B cell (primary cell): ENCODE measurements at regions not wholly inside any gene's neighbourhood (a gene's known extent, or its start where the extent isn't known, plus 50 kb on each side); places are given as distances from the start of the nearest gene placed in this dataset.

ENCODE experiments used
- CTCF ChIP-seq: fragments of 200-600 bp; IDR thresholded peaks from one replicate; pipeline ENCODE4 v1.8.0; 2022; ENCODE audit warnings: antibody characterized with exemption, mild to moderate bottlenecking
- EZH2 ChIP-seq: IDR thresholded peaks from 2 replicates; pipeline ENCODE4 v1.6.1; 2012; ENCODE audit warnings: borderline replicate concordance, low read depth, mild to moderate bottlenecking, moderate library complexity, low read length; ENCODE audit not compliant: insufficient read depth, poor library complexity, severe bottlenecking

GRCh38 chr21:14319805-14320204 is 63.1 kb downstream of the HSPA13 start:
- no peak for TF ChIP-seq CTCF
- TF ChIP-seq EZH2 = no peak
